ENCODE measurements at regions not wholly inside any gene's neighbourhood (a gene's known extent, or its start where the extent isn't known, plus 50 kb on each side); places are given as distances from the start of the nearest gene placed in this dataset.

GRCh38 chr7:118312966-118313365 is 88.5 kb downstream of the ANKRD7 start:
- no peak for DNase-seq (ENCODE audit: low read depth in 2 of 2)
- TF ChIP-seq CTCF (IDR thresholded peaks at IDR 0.05; ENCODE audit: low read depth, low read length) = no peak
- no peak overlapping the region for H3K4me3 ChIP-seq (replicated peaks in 1 of 2; ENCODE audit: low read depth in 2 of 2, low read length in 2 of 2)

- no peak overlapping the region for H3K4me3 ChIP-seq (replicated peaks in 1 of 2; ENCODE audit: low read depth in 2 of 2, low read length in 2 of 2)
- TF ChIP-seq CTCF (IDR thresholded peaks at IDR 0.05; ENCODE audit: low read depth, low read length) = no peak
- no peak for DNase-seq (ENCODE audit: low read depth in 2 of 2)
Measured at GRCh38 chr7:118324790-118325449, 100.4 kb downstream of the ANKRD7 start.

- no peak for DNase-seq (ENCODE audit: low read depth in 2 of 2)
- no peak overlapping the region for H3K4me3 ChIP-seq (replicated peaks in 1 of 2; ENCODE audit: low read depth in 2 of 2, low read length in 2 of 2)
- no peak for TF ChIP-seq CTCF (IDR thresholded peaks at IDR 0.05; ENCODE audit: low read depth, low read length)
Measured at GRCh38 chr7:118325450-118325808, 100.9 kb downstream of the ANKRD7 start.

- H3K4me3 ChIP-seq (replicated peaks in 1 of 2; ENCODE audit: low read depth in 2 of 2, low read length in 2 of 2) = no peak overlapping the region
- TF ChIP-seq CTCF (IDR thresholded peaks at IDR 0.05; ENCODE audit: low read depth, low read length) = no peak
- no peak for DNase-seq (ENCODE audit: low read depth in 2 of 2)
Measured at GRCh38 chr7:118327174-118327573, 102.7 kb downstream of the ANKRD7 start.

GRCh38 chr7:118328505-118329211 is 104.2 kb downstream of the ANKRD7 start:
- no peak for DNase-seq (ENCODE audit: low read depth in 2 of 2)
- no peak overlapping the region for H3K4me3 ChIP-seq (replicated peaks in 1 of 2; ENCODE audit: low read depth in 2 of 2, low read length in 2 of 2)
- TF ChIP-seq CTCF (IDR thresholded peaks at IDR 0.05; ENCODE audit: low read depth, low read length) = no peak

GRCh38 chr7:118330388-118330787 is 105.9 kb downstream of the ANKRD7 start:
- H3K4me3 ChIP-seq (replicated peaks in 1 of 2; ENCODE audit: low read depth in 2 of 2, low read length in 2 of 2) = no peak overlapping the region
- TF ChIP-seq CTCF (IDR thresholded peaks at IDR 0.05; ENCODE audit: low read depth, low read length) = no peak
- DNase-seq (ENCODE audit: low read depth in 2 of 2) = no peak
